A673 (cell line): ENCODE measurements at regions not wholly inside any gene's neighbourhood (a gene's known extent, or its start where the extent isn't known, plus 50 kb on each side); places are given as distances from the start of the nearest gene placed in this dataset.

Source experiments
- BruUV-seq: library from RNA; stranded (reverse); fragments of 400-500 nt; replicated peaks from 2 replicates; lab custom pipeline; 2021; lab: Mats Ljungman, UMichigan
- CTCF ChIA-PET: fragments of 300-600 bp; sonication (Branson Sonifier 250); formaldehyde crosslinking; loops from one replicate; lab custom pipeline; 2022; ENCODE audit warnings: antibody characterized with exemption; lab: Charles Lee
- POLR2A ChIA-PET: fragments of 300-600 bp; sonication (Branson Sonifier 250); formaldehyde crosslinking; loops from one replicate; lab custom pipeline; 2022; ENCODE audit warnings: antibody characterized with exemption; ENCODE audit not compliant: low non-redundant PET; lab: Charles Lee
- DNase-seq: peaks from one replicate; pipeline ENCODE4 v3.0.0-alpha.2; 2015; ENCODE audit warnings: low spot score
- H3K27ac ChIP-seq: fragments of 200-600 bp; sonication (generic); 2 replicates; pipeline ENCODE4 v1.5.1; 2016; ENCODE audit warnings: mixed run types, low read depth, mild to moderate bottlenecking, mixed read lengths, antibody characterized with exemption, low read length; ENCODE audit not compliant: poor library complexity, severe bottlenecking
- H3K27me3 ChIP-seq: fragments of 200-600 bp; sonication (generic); replicated peaks from 2 replicates; pipeline ENCODE4 v1.6.1; 2017; ENCODE audit warnings: mixed run types, low read depth, mild to moderate bottlenecking, mixed read lengths, antibody characterized with exemption, low read length; ENCODE audit not compliant: insufficient read depth, poor library complexity
- H3K36me3 ChIP-seq: fragments of 200-600 bp; sonication (generic); 2 replicates; pipeline ENCODE4 v1.6.1; 2016; ENCODE audit warnings: mixed run types, mild to moderate bottlenecking, mixed read lengths, antibody characterized with exemption, low read length; ENCODE audit not compliant: insufficient read depth, poor library complexity, severe bottlenecking
- H3K4me1 ChIP-seq: fragments of 200-600 bp; sonication (generic); 2 replicates; pipeline ENCODE4 v1.6.1; 2017; ENCODE audit warnings: mixed run types, mild to moderate bottlenecking, mixed read lengths, antibody characterized with exemption, low read length; ENCODE audit not compliant: insufficient read depth, poor library complexity, severe bottlenecking
- H3K4me3 ChIP-seq: fragments of 200-600 bp; sonication (generic); 2 replicates; pipeline ENCODE4 v1.5.1; 2016; ENCODE audit warnings: low read depth, mixed run types, mild to moderate bottlenecking, mixed read lengths, low read length; ENCODE audit not compliant: poor library complexity, severe bottlenecking
- H3K9me3 ChIP-seq: fragments of 200-600 bp; sonication (generic); 2 replicates; pipeline ENCODE4 v1.6.1; 2016; ENCODE audit warnings: mixed run types, low read depth, mild to moderate bottlenecking, mixed read lengths, antibody characterized with exemption, low read length; ENCODE audit not compliant: poor library complexity, severe bottlenecking
- EZH2 ChIP-seq: fragments of 200-600 bp; sonication (generic); IDR thresholded peaks from 2 replicates; pipeline ENCODE4 v1.6.1; 2017; ENCODE audit warnings: borderline replicate concordance, low read depth, mild to moderate bottlenecking, mixed read lengths, antibody characterized with exemption, low read length; ENCODE audit not compliant: poor library complexity, severe bottlenecking
- intact Hi-C: fragments of 100-400 bp; cut with micrococcal nuclease; formaldehyde crosslinking; loops from one replicate; pipeline ENCODE4 v1.10.0; 2022; ENCODE audit not compliant: unreplicated experiment
- TF ChIP-seq, protein P1 (sequence below): fragments of 300-800, 200-600 bp; sonication (generic); conservative IDR thresholded peaks from 2 replicates; pipeline ENCODE4 v1.5.1; 2017; ENCODE audit warnings: low read depth, mild to moderate bottlenecking, antibody characterized with exemption, low read length, moderate library complexity, mixed read lengths

DNA sequence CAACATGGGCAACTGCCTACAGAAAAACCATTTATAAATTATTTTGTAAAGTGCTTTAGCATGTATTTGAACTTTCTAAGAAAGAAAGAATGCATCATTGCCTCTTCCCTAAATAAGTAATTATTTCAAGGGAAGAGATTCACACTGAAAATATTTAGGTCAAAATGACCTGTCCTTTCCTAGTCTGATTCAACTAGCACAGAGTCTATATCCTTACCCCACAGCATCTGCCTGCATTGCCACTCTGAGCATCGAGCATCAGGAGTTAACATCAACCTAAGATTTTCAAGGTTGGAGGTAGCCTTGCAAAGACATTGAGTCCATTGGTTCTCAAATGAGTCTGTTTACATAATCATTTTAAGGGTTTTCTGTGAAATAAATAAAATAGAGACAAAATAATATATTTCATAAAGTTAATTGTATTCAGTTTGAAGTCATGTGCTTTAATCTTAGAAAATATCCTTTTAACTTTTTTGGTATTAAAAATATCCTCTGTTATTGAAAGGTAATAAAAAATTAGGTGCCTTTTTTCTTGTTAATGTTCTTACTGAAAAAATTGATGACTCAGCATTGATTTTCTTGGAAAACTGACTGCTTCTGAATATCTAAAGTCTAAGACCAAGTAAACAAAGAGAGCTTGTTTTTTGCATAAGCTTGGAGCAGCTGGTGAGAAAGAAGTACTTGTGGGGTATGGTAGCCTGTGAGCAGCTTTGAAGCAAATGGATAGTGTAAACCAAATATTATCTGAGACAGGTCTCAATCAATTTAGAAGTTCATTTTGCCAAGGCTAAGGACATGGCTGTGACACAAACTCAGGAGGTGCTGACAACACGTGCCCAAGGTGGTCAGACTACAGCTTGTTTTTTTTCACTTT lies 269.0 kb upstream of the CLEC14A start:
- BruUV-seq: no TSS peak
- peak overlapping the region; percentile 88 for H3K27ac ChIP-seq
- H3K9me3 ChIP-seq: peaks cover under 1% of the 10 kb centered on the region
- no peak for DNase-seq
- CTCF ChIA-PET: no interaction called here
- POLR2A ChIA-PET: no interaction called here
- peaks cover 42% of the 10 kb centered on the region for H3K4me1 ChIP-seq
- H3K27me3 ChIP-seq: no peaks in the 10 kb centered on the region
- H3K36me3 ChIP-seq: no peaks in the 10 kb centered on the region
- intact Hi-C loops: loop anchor here (5.0 to 10.0 kb wide), 5 partner anchors 197 to 620 kb away; no protein-coding TSS in a partner anchor
- TF ChIP-seq EZH2: no peak
- TF ChIP-seq, protein P1, sequence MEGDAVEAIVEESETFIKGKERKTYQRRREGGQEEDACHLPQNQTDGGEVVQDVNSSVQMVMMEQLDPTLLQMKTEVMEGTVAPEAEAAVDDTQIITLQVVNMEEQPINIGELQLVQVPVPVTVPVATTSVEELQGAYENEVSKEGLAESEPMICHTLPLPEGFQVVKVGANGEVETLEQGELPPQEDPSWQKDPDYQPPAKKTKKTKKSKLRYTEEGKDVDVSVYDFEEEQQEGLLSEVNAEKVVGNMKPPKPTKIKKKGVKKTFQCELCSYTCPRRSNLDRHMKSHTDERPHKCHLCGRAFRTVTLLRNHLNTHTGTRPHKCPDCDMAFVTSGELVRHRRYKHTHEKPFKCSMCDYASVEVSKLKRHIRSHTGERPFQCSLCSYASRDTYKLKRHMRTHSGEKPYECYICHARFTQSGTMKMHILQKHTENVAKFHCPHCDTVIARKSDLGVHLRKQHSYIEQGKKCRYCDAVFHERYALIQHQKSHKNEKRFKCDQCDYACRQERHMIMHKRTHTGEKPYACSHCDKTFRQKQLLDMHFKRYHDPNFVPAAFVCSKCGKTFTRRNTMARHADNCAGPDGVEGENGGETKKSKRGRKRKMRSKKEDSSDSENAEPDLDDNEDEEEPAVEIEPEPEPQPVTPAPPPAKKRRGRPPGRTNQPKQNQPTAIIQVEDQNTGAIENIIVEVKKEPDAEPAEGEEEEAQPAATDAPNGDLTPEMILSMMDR: no peak
- H3K4me3 ChIP-seq: no peak overlapping the region

DNA sequence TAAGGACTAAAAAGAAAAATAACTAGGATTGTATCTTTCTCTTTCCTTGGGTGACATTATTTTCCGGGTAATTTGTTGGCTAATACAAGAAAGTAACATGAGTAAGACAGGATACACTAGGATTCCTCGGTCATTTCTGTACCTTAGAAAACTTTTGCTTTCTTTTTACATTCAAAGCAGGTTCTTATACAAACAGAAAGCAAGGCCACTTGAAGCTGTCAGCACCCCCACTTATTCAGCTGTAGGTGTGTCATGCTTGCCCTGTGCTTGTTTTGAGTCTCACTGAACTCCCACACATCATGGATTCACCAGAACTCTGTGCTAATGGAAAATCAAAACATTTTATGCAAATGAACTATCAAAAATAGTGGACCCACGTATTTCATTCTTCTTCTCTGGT lies 266.8 kb upstream of the CLEC14A start:
- Histone ChIP-seq H3K27me3 (no peaks in the 10 kb centered on the region), H3K27ac (no peak overlapping the region), H3K4me1 (peaks cover 28% of the 10 kb centered on the region), H3K4me3 (no peak overlapping the region), H3K9me3 (no peaks in the 10 kb centered on the region), H3K36me3 (no peaks in the 10 kb centered on the region)
- DNase-seq: no peak
- BruUV-seq: no TSS peak
- POLR2A ChIA-PET: no interaction called here
- no peak for TF ChIP-seq EZH2
- TF ChIP-seq, protein P1: no peak
- CTCF ChIA-PET: no interaction called here
- intact Hi-C loops: loop anchor here (10.0 kb wide), 2 partner anchors 538 to 618 kb away; no protein-coding TSS in a partner anchor

DNA sequence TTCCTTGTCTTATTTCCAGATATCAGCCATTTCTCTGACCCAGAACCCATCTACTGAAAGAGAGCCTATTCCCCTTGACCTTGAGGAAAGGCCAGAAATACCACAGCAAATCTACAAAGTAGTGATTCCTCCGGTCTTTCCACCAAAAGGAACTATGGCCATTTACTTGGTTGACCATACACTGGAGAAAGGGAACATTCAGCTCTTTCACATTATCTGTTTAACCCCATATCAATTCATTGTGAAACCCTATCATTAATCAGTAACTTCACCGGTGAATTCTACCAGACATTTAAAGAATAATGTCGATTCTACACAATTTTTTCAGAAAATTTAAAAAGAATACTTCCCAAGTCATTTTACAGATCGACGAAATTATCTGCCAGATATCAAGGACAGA lies 265.7 kb upstream of the CLEC14A start:
- peaks cover 20% of the 10 kb centered on the region for H3K4me1 ChIP-seq
- CTCF ChIA-PET: no interaction called here
- TF ChIP-seq, protein P1: no peak
- no peak for TF ChIP-seq EZH2
- intact Hi-C loops: loop anchor here (10.0 kb wide), 2 partner anchors 537 to 617 kb away; no protein-coding TSS in a partner anchor
- H3K27ac ChIP-seq: no peak overlapping the region
- no peaks in the 10 kb centered on the region for H3K9me3 ChIP-seq
- no peak for DNase-seq
- H3K4me3 ChIP-seq: no peak overlapping the region
- POLR2A ChIA-PET: no interaction called here
- no TSS peak for BruUV-seq
- H3K27me3 ChIP-seq: no peaks in the 10 kb centered on the region
- no peaks in the 10 kb centered on the region for H3K36me3 ChIP-seq
